NCI-H1417 (cell line): ENCODE measurements at regions not wholly inside any gene's neighbourhood (a gene's known extent, or its start where the extent isn't known, plus 50 kb on each side); places are given as distances from the start of the nearest gene placed in this dataset.
"Not testable (repeated sequence)": the region's sequence is repeated elsewhere in the genome, so short reads cannot be mapped to it uniquely, and the experiment has no call there.

ENCODE experiments used
- DNase-seq, 3 experiments: peaks; one replicate each; lab custom pipeline; 2025; lab: John Stamatoyannopoulos, UW

- no peak for DNase-seq
Measured at GRCh38 chr1:193412748-193413147, 226.3 kb upstream of the B3GALT2 start.

GRCh38 chr1:193411714-193412113, 225.3 kb upstream of the B3GALT2 start:
- no peak for DNase-seq

GRCh38 chr1:193411215-193411614, 224.8 kb upstream of the B3GALT2 start:
- DNase-seq: no peak

- no peak for DNase-seq
Measured at GRCh38 chr1:193408782-193409293, 222.4 kb upstream of the B3GALT2 start.

GRCh38 chr1:193406901-193407300, 220.5 kb upstream of the B3GALT2 start:
- peak; percentile 6 to 65 (median 63) for DNase-seq

GRCh38 chr1:193404236-193404635, 217.8 kb upstream of the B3GALT2 start:
- no peak for DNase-seq

- DNase-seq: no peak
Measured at GRCh38 chr1:193402977-193403376, 216.6 kb upstream of the B3GALT2 start.

GRCh38 chr1:193402037-193402436, 215.6 kb upstream of the B3GALT2 start:
- no peak for DNase-seq

- no peak for DNase-seq
Measured at GRCh38 chr1:193394336-193394735, 207.9 kb upstream of the B3GALT2 start.

- DNase-seq: peak in 1 of 3 experiments; percentile 59
Measured at GRCh38 chr1:193392686-193393085, 206.3 kb upstream of the B3GALT2 start.

- DNase-seq: no peak
Measured at GRCh38 chr1:193388683-193389082, 202.3 kb upstream of the B3GALT2 start.

- no peak for DNase-seq
Measured at GRCh38 chr1:193388165-193388564, 201.8 kb upstream of the B3GALT2 start.

- DNase-seq: no peak
Measured at GRCh38 chr1:193387406-193387805, 201.0 kb upstream of the B3GALT2 start.

- DNase-seq: not testable (repeated sequence)
Measured at GRCh38 chr1:193378451-193378850, 192.0 kb upstream of the B3GALT2 start.

GRCh38 chr1:193377472-193377871, 191.1 kb upstream of the B3GALT2 start:
- no peak for DNase-seq

GRCh38 chr1:193372553-193372952, 186.1 kb upstream of the B3GALT2 start:
- DNase-seq: no peak

- no peak for DNase-seq
Measured at GRCh38 chr1:193368302-193368701, 181.9 kb upstream of the B3GALT2 start.

- no peak for DNase-seq
Measured at GRCh38 chr1:193367863-193368262, 181.4 kb upstream of the B3GALT2 start.

GRCh38 chr1:193366764-193367507, 180.5 kb upstream of the B3GALT2 start:
- no peak for DNase-seq

- no peak for DNase-seq
Measured at GRCh38 chr1:193365966-193366365, 179.6 kb upstream of the B3GALT2 start.

GRCh38 chr1:193359631-193360030, 173.2 kb upstream of the B3GALT2 start:
- DNase-seq: no peak

- DNase-seq: no peak
Measured at GRCh38 chr1:193358419-193358818, 172.0 kb upstream of the B3GALT2 start.

GRCh38 chr1:193356249-193356648, 169.8 kb upstream of the B3GALT2 start:
- DNase-seq: no peak

- no peak for DNase-seq
Measured at GRCh38 chr1:193355626-193356025, 169.2 kb upstream of the B3GALT2 start.
